Neuronal stem cell (in vitro differentiated cells): ENCODE measurements at regions not wholly inside any gene's neighbourhood (a gene's known extent, or its start where the extent isn't known, plus 50 kb on each side); places are given as distances from the start of the nearest gene placed in this dataset.

ENCODE experiments used
- DNase-seq: peaks from one replicate; pipeline ENCODE4 v3.0.0-alpha.2; 2013; ENCODE audit warnings: low spot score
- H2AFZ ChIP-seq: one replicate; pipeline ENCODE4 v1.6.1; 2013; ENCODE audit warnings: mild to moderate bottlenecking, low read length, inconsistent platforms
- H2AK5ac ChIP-seq: 2 replicates; pipeline ENCODE4 v1.6.1; 2013; ENCODE audit warnings: low read depth, mild to moderate bottlenecking, inconsistent platforms, low read length, moderate library complexity, mixed read lengths
- H2BK120ac ChIP-seq: 2 replicates; pipeline ENCODE4 v1.6.1; 2013; ENCODE audit warnings: low read depth, mild to moderate bottlenecking, inconsistent platforms, low read length, moderate library complexity, mixed read lengths
- H2BK12ac ChIP-seq: one replicate; pipeline ENCODE4 v1.6.1; 2013; ENCODE audit warnings: low read length, inconsistent platforms
- H2BK15ac ChIP-seq: 2 replicates; pipeline ENCODE4 v1.6.1; 2013; ENCODE audit warnings: mild to moderate bottlenecking, low read length, inconsistent platforms, mixed read lengths
- H2BK5ac ChIP-seq: one replicate; pipeline ENCODE4 v1.6.1; 2013; ENCODE audit warnings: inconsistent platforms, mild to moderate bottlenecking, low read length, moderate library complexity
- H3K14ac ChIP-seq: one replicate; pipeline ENCODE4 v1.6.1; 2013; ENCODE audit warnings: low read length, inconsistent platforms
- H3K18ac ChIP-seq: 2 replicates; pipeline ENCODE4 v1.6.1; 2013; ENCODE audit warnings: low read length, inconsistent platforms
- H3K23ac ChIP-seq: 2 replicates; pipeline ENCODE4 v1.6.1; 2013; ENCODE audit warnings: low read depth, mild to moderate bottlenecking, mixed read lengths, low read length, inconsistent platforms; ENCODE audit not compliant: poor library complexity
- H3K27ac ChIP-seq: replicated peaks from 3 replicates; pipeline ENCODE4 v1.5.1; 2013; ENCODE audit warnings: low read length, inconsistent platforms
- H3K27me3 ChIP-seq, 3 experiments: 2 replicates each; pipeline ENCODE4 v1.6.1; 2013; ENCODE audit warnings: low read length in 3 of 3, mild to moderate bottlenecking in 2 of 3, inconsistent platforms in 1 of 3, low read depth in 1 of 3, mixed read lengths in 1 of 3, moderate library complexity in 1 of 3; ENCODE audit not compliant: control insufficient read depth in 3 of 3, insufficient read depth in 3 of 3
- H3K36me3 ChIP-seq, 2 donors: replicated peaks in 1 of 2; 2 replicates each; pipeline ENCODE4 v1.6.1; 2013; ENCODE audit warnings: low read length in 2 of 2; ENCODE audit not compliant: control insufficient read depth in 2 of 2, insufficient read depth in 2 of 2
- H3K4ac ChIP-seq: 2 replicates; pipeline ENCODE4 v1.6.1; 2013; ENCODE audit warnings: inconsistent platforms, mild to moderate bottlenecking, low read length, moderate library complexity
- H3K4me1 ChIP-seq, 2 donors: 1 replicate in 1 of 2; 2 replicates in 1 of 2; pipeline ENCODE4 v1.6.1; 2013; ENCODE audit warnings: low read length in 2 of 2, low read depth in 1 of 2; ENCODE audit not compliant: control insufficient read depth in 2 of 2, insufficient read depth in 1 of 2
- H3K4me2 ChIP-seq: one replicate; pipeline ENCODE4 v1.6.1; 2013; ENCODE audit warnings: mild to moderate bottlenecking, low read length, inconsistent platforms; ENCODE audit not compliant: insufficient read depth, poor library complexity, severe bottlenecking
- H3K4me3 ChIP-seq, 2 donors: 2 replicates each; pipeline ENCODE4 v1.5.1; 2013; ENCODE audit warnings: low read length in 2 of 2, mild to moderate bottlenecking in 2 of 2, inconsistent platforms in 1 of 2, moderate library complexity in 1 of 2
- H3K79me1 ChIP-seq: one replicate; pipeline ENCODE4 v1.6.1; 2013; ENCODE audit warnings: low read depth, mild to moderate bottlenecking, inconsistent platforms, low read length, moderate library complexity
- H3K9ac ChIP-seq: one replicate; pipeline ENCODE4 v1.6.1; 2013; ENCODE audit warnings: mild to moderate bottlenecking, low read depth, low read length, inconsistent platforms; ENCODE audit not compliant: poor library complexity
- H3K9me3 ChIP-seq, 2 donors: replicated peaks in 1 of 2; 2 replicates each; pipeline versions ENCODE3 to v1.6.1; 2013; ENCODE audit warnings: low read length in 2 of 2, mild to moderate bottlenecking in 2 of 2, inconsistent platforms in 1 of 2, low read depth in 1 of 2, mixed read lengths in 1 of 2, moderate library complexity in 1 of 2; ENCODE audit not compliant: control insufficient read depth in 2 of 2, insufficient read depth in 1 of 2
- H4K8ac ChIP-seq: one replicate; pipeline ENCODE4 v1.6.1; 2013; ENCODE audit warnings: low read depth, mild to moderate bottlenecking, inconsistent platforms, low read length, moderate library complexity
- H4K91ac ChIP-seq: one replicate; pipeline ENCODE4 v1.6.1; 2013; ENCODE audit warnings: low read length, low read depth, mild to moderate bottlenecking, inconsistent platforms; ENCODE audit not compliant: poor library complexity
- WGBS, 2 donors: extraction: QIAGEN DNeasy Blood & Tissue Kit; methylation state at CpG; one replicate each; pipeline ENCODE4 v1.1.7; 2013; ENCODE audit warnings: missing lambda C conversion rate in 2 of 2, mixed read lengths in 1 of 2; ENCODE audit not compliant: insufficient read length in 2 of 2, insufficient replicate concordance in 1 of 2; ENCODE audit errors: extremely low coverage in 2 of 2; 5-methylcytosine and 5-hydroxymethylcytosine counted together

- H2BK5ac ChIP-seq, result no peak overlapping the region
- no peak overlapping the region for H2AFZ ChIP-seq
- H4K91ac ChIP-seq, result no peak overlapping the region
- no CpG with 5 or more reads among the region's 2 CpGs for WGBS, 2 donors
- H3K4me1 ChIP-seq, result no peaks in the 10 kb centered on the region
- H4K8ac ChIP-seq, result no peak overlapping the region
- H3K4ac ChIP-seq, result no peak overlapping the region
- no peaks in the 10 kb centered on the region for H3K9me3 ChIP-seq
- no peak overlapping the region for H2BK15ac ChIP-seq
- H3K79me1 ChIP-seq, result no peaks in the 10 kb centered on the region
- no peak overlapping the region for H3K23ac ChIP-seq
- no peaks in the 10 kb centered on the region for H3K36me3 ChIP-seq
- no peak overlapping the region for H2BK12ac ChIP-seq
- H3K9ac ChIP-seq, result no peak overlapping the region
- H3K14ac ChIP-seq, result no peak overlapping the region
- H3K4me2 ChIP-seq, result no peak overlapping the region
- DNase-seq, result no peak
- no peak overlapping the region for H3K18ac ChIP-seq
- no peak overlapping the region for H3K27ac ChIP-seq
- H2BK120ac ChIP-seq, result no peak overlapping the region
- no peak overlapping the region for H3K4me3 ChIP-seq
- no peaks in the 10 kb centered on the region for H3K27me3 ChIP-seq
- no peak overlapping the region for H2AK5ac ChIP-seq
Observed at GRCh38 chr6:74268815-74269599, 573.0 kb downstream of the CD109 start.

- H3K27me3 ChIP-seq, result no peaks in the 10 kb centered on the region
Observed at GRCh38 chr6:74259981-74260380, 564.0 kb downstream of the CD109 start.

GRCh38 chr6:74256781-74257180 lies 560.8 kb downstream of the CD109 start:
- WGBS, 2 donors, result no CpG with 5 or more reads among the region's 2 CpGs

More at GRCh38 chr6:74259981-74260380, 564.0 kb downstream of the CD109 start:
- no peak overlapping the region for H2BK15ac ChIP-seq
- no peak overlapping the region for H3K9ac ChIP-seq
- no peak overlapping the region for H4K8ac ChIP-seq
- H3K4me1 ChIP-seq, result no peaks in the 10 kb centered on the region
- no peak for DNase-seq
- no peak overlapping the region for H2AK5ac ChIP-seq
- H2BK5ac ChIP-seq, result no peak overlapping the region
- WGBS, 2 donors, result no CpG with 5 or more reads among the region's 2 CpGs
- no peak overlapping the region for H3K14ac ChIP-seq
- H3K9me3 ChIP-seq, result no peaks in the 10 kb centered on the region
- no peak overlapping the region for H3K4me2 ChIP-seq
- no peaks in the 10 kb centered on the region for H3K79me1 ChIP-seq
- H3K23ac ChIP-seq, result no peak overlapping the region
- H3K4me3 ChIP-seq, result no peak overlapping the region
- H3K36me3 ChIP-seq, result no peaks in the 10 kb centered on the region
- no peak overlapping the region for H2BK12ac ChIP-seq
- H3K4ac ChIP-seq, result no peak overlapping the region
- H2BK120ac ChIP-seq, result no peak overlapping the region
- H3K27ac ChIP-seq, result no peak overlapping the region
- H3K18ac ChIP-seq, result no peak overlapping the region
- no peak overlapping the region for H2AFZ ChIP-seq
- H4K91ac ChIP-seq, result no peak overlapping the region

GRCh38 chr6:74256381-74256780 lies 560.4 kb downstream of the CD109 start:
- no peak overlapping the region for H2AK5ac ChIP-seq
- H3K27me3 ChIP-seq, result no peaks in the 10 kb centered on the region
- H4K8ac ChIP-seq, result no peak overlapping the region
- H3K27ac ChIP-seq, result no peak overlapping the region
- no peak overlapping the region for H2BK15ac ChIP-seq
- H3K23ac ChIP-seq, result no peak overlapping the region
- H2BK5ac ChIP-seq, result no peak overlapping the region
- H2BK12ac ChIP-seq, result no peak overlapping the region
- H2AFZ ChIP-seq, result no peak overlapping the region
- H3K18ac ChIP-seq, result no peak overlapping the region
- no peaks in the 10 kb centered on the region for H3K79me1 ChIP-seq
- H4K91ac ChIP-seq, result no peak overlapping the region
- H3K9ac ChIP-seq, result no peak overlapping the region
- H2BK120ac ChIP-seq, result no peak overlapping the region
- H3K36me3 ChIP-seq, result no peaks in the 10 kb centered on the region
- H3K4ac ChIP-seq, result no peak overlapping the region
- DNase-seq, result no peak
- H3K9me3 ChIP-seq, result no peaks in the 10 kb centered on the region
- H3K4me3 ChIP-seq, result no peak overlapping the region
- no peaks in the 10 kb centered on the region for H3K4me1 ChIP-seq
- no peak overlapping the region for H3K4me2 ChIP-seq
- H3K14ac ChIP-seq, result no peak overlapping the region

More at GRCh38 chr6:74256781-74257180, 560.8 kb downstream of the CD109 start:
- no peak overlapping the region for H3K4me3 ChIP-seq
- no peak overlapping the region for H2BK15ac ChIP-seq
- no peak overlapping the region for H2BK5ac ChIP-seq
- H3K4me1 ChIP-seq, result no peaks in the 10 kb centered on the region
- no peak overlapping the region for H2AK5ac ChIP-seq
- H3K9ac ChIP-seq, result no peak overlapping the region
- H3K27me3 ChIP-seq, result no peaks in the 10 kb centered on the region
- H2BK120ac ChIP-seq, result no peak overlapping the region
- no peaks in the 10 kb centered on the region for H3K79me1 ChIP-seq
- H2AFZ ChIP-seq, result no peak overlapping the region
- no peak overlapping the region for H4K8ac ChIP-seq
- H3K4ac ChIP-seq, result no peak overlapping the region
- H3K23ac ChIP-seq, result no peak overlapping the region
- H3K36me3 ChIP-seq, result no peaks in the 10 kb centered on the region
- no peak for DNase-seq
- H2BK12ac ChIP-seq, result no peak overlapping the region
- H3K27ac ChIP-seq, result no peak overlapping the region
- no peak overlapping the region for H3K14ac ChIP-seq
- no peak overlapping the region for H3K18ac ChIP-seq
- H3K9me3 ChIP-seq, result no peaks in the 10 kb centered on the region
- H4K91ac ChIP-seq, result no peak overlapping the region
- H3K4me2 ChIP-seq, result no peak overlapping the region
